Endodermal cell (in vitro differentiated cells): ENCODE measurements at regions not wholly inside any gene's neighbourhood (a gene's known extent, or its start where the extent isn't known, plus 50 kb on each side); places are given as distances from the start of the nearest gene placed in this dataset.

ENCODE experiments used
- DNase-seq: peaks from one replicate; pipeline ENCODE4 v3.0.0-alpha.2; 2017
- H3K27ac ChIP-seq: 2 replicates; pipeline ENCODE4 v1.5.1; 2013; ENCODE audit warnings: mild to moderate bottlenecking, low read depth, low read length, moderate library complexity
- H3K27me3 ChIP-seq: 2 replicates; pipeline ENCODE4 v1.6.1; 2013; ENCODE audit warnings: mild to moderate bottlenecking, low read length, moderate library complexity; ENCODE audit not compliant: insufficient read depth, control insufficient read depth, poor library complexity, severe bottlenecking
- H3K36me3 ChIP-seq: 2 replicates; pipeline ENCODE4 v1.7.0; 2013; ENCODE audit warnings: mild to moderate bottlenecking, low read length, moderate library complexity; ENCODE audit not compliant: control insufficient read depth, insufficient read depth
- H3K4me1 ChIP-seq: one replicate; pipeline ENCODE4 v1.7.0; 2013; ENCODE audit warnings: low read length; ENCODE audit not compliant: control insufficient read depth, insufficient read depth
- H3K4me3 ChIP-seq: 2 replicates; pipeline ENCODE4 v1.5.1; 2013; ENCODE audit warnings: mild to moderate bottlenecking, low read length, moderate library complexity
- H3K9ac ChIP-seq: 2 replicates; pipeline ENCODE4 v1.6.1; 2013; ENCODE audit warnings: mild to moderate bottlenecking, low read length, moderate library complexity; ENCODE audit not compliant: poor library complexity, severe bottlenecking; ENCODE audit errors: extremely low read depth
- H3K9me3 ChIP-seq: 2 replicates; pipeline ENCODE4 v1.6.1; 2013; ENCODE audit warnings: mild to moderate bottlenecking, low read length, moderate library complexity; ENCODE audit not compliant: control insufficient read depth
- H3K27ac Mint-ChIP-seq: 2 replicates; pipeline ENCODE4 v1.8.0; 2020; ENCODE audit warnings: mixed read lengths
- H3K27me3 Mint-ChIP-seq: 2 replicates; pipeline ENCODE4 v1.8.0; 2021; ENCODE audit warnings: mild to moderate bottlenecking, mixed read lengths; ENCODE audit not compliant: insufficient read depth
- H3K36me3 Mint-ChIP-seq: 2 replicates; pipeline ENCODE4 v1.8.0; 2020; ENCODE audit warnings: low read depth, mixed read lengths
- H3K4me1 Mint-ChIP-seq: 2 replicates; pipeline ENCODE4 v1.8.0; 2020; ENCODE audit warnings: mixed read lengths
- H3K4me3 Mint-ChIP-seq: 2 replicates; pipeline ENCODE4 v1.8.0; 2020; ENCODE audit warnings: mild to moderate bottlenecking, moderate library complexity, mixed read lengths
- H3K9me3 Mint-ChIP-seq: 2 replicates; pipeline ENCODE4 v1.8.0; 2020; ENCODE audit warnings: mild to moderate bottlenecking, mixed read lengths
- WGBS, 2 experiments: methylation state at CpG; one replicate each; pipeline versions ENCODE4 v1.1.5 to v1.1.7; 2013; ENCODE audit warnings: missing lambda C conversion rate in 2 of 2, mixed read lengths in 1 of 2; ENCODE audit not compliant: insufficient coverage in 1 of 2, insufficient read length in 1 of 2; 5-methylcytosine and 5-hydroxymethylcytosine counted together
- TF ChIP-seq, protein P1 (sequence below): fragments of 200-600 bp; sonication (generic); conservative IDR thresholded peaks from 2 replicates; pipeline ENCODE4 v1.5.0; 2021; ENCODE audit warnings: antibody characterized with exemption, mild to moderate bottlenecking

DNA sequence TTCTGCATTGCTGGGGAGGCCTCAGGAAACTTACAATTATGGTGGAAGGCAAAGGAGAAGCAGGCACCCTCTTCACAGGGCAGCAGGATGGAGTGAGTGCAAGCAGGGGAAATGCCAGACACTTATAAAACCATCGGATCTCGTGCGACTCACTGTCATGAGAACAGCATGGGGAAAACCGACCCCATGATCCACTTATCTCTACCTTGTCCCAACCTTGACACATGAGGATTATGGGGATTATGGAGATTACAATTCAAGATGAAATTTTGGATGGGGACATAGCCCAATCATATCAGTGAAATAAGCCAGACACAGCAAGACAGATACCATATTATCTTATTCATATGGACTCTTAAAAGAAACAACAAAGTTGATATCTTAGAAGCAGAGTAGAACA, 134.9 kb downstream of the C4orf33 start:
- H3K27ac Mint-ChIP-seq = no peak overlapping the region
- WGBS, 2 experiments = 91 to 100% methylated on average over 4 of the region's 4 CpGs
- no peaks in the 10 kb centered on the region for H3K9me3 Mint-ChIP-seq
- H3K4me1 ChIP-seq = no peaks in the 10 kb centered on the region
- H3K36me3 ChIP-seq = no peaks in the 10 kb centered on the region
- no peaks in the 10 kb centered on the region for H3K27me3 Mint-ChIP-seq
- TF ChIP-seq, protein P1, sequence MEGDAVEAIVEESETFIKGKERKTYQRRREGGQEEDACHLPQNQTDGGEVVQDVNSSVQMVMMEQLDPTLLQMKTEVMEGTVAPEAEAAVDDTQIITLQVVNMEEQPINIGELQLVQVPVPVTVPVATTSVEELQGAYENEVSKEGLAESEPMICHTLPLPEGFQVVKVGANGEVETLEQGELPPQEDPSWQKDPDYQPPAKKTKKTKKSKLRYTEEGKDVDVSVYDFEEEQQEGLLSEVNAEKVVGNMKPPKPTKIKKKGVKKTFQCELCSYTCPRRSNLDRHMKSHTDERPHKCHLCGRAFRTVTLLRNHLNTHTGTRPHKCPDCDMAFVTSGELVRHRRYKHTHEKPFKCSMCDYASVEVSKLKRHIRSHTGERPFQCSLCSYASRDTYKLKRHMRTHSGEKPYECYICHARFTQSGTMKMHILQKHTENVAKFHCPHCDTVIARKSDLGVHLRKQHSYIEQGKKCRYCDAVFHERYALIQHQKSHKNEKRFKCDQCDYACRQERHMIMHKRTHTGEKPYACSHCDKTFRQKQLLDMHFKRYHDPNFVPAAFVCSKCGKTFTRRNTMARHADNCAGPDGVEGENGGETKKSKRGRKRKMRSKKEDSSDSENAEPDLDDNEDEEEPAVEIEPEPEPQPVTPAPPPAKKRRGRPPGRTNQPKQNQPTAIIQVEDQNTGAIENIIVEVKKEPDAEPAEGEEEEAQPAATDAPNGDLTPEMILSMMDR = no peak
- H3K27ac ChIP-seq = no peak overlapping the region
- peaks cover 3% of the 10 kb centered on the region for H3K4me1 Mint-ChIP-seq
- no peaks in the 10 kb centered on the region for H3K27me3 ChIP-seq
- no peaks in the 10 kb centered on the region for H3K36me3 Mint-ChIP-seq
- no peak overlapping the region for H3K4me3 Mint-ChIP-seq
- no peak overlapping the region for H3K4me3 ChIP-seq
- H3K9ac ChIP-seq = no peak overlapping the region
- no peak for DNase-seq
- H3K9me3 ChIP-seq = no peaks in the 10 kb centered on the region

GRCh38 chr4:129231945-129232588, 136.1 kb downstream of the C4orf33 start:
- no peaks in the 10 kb centered on the region for H3K27me3 Mint-ChIP-seq
- H3K36me3 Mint-ChIP-seq = no peaks in the 10 kb centered on the region
- Histone ChIP-seq H3K27me3 (no peaks in the 10 kb centered on the region), H3K9me3 (no peaks in the 10 kb centered on the region), H3K27ac (no peak overlapping the region), H3K4me3 (no peak overlapping the region), H3K4me1 (no peaks in the 10 kb centered on the region), H3K9ac (no peak overlapping the region), H3K36me3 (no peaks in the 10 kb centered on the region)
- 73 to 75% methylated on average over 1 to 2 of the region's 2 CpGs for WGBS, 2 experiments
- TF ChIP-seq, protein P1 = no peak
- H3K27ac Mint-ChIP-seq = no peak overlapping the region
- no peak for DNase-seq
- no peak overlapping the region for H3K4me3 Mint-ChIP-seq
- no peaks in the 10 kb centered on the region for H3K9me3 Mint-ChIP-seq
- H3K4me1 Mint-ChIP-seq = peaks cover 3% of the 10 kb centered on the region

DNA sequence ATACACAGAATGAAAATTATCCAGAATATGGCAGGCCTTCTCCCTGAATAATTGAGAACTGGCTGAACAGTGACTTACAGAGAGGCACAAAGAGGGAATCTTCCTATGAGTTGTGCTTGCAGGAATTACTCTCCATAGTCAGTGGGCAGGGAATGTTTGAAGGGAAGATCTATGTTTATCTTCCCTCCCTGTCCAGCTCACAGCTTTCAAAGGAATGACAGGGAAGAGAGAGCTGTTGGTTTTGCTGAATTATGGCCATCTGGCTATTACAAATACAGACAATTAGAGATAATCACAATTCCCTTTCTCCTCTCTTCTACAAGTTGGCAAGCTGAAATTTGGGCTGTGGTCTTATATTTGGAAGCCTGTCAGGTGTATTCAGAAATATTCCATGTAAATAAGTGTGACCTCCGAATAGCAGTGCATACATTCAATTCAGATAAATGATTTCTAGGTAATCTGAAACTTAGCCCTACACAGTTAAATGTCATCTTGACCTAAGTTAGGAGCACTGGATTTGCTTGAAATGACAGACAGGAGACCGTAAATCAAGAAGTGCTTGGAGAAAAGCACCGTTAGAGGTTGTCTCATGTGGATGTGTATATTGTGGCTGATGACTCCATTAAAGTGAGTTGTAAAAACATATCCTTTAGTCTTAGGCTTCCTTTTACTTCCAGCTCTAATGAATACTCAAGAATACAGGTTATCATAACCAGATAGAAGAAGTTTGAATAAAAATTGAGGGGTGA, 136.8 kb downstream of the C4orf33 start:
- TF ChIP-seq, protein P1 = no peak
- Histone ChIP-seq H3K9me3 (no peaks in the 10 kb centered on the region), H3K4me3 (no peak overlapping the region), H3K36me3 (no peaks in the 10 kb centered on the region), H3K4me1 (no peaks in the 10 kb centered on the region), H3K27ac (no peak overlapping the region), H3K27me3 (no peaks in the 10 kb centered on the region), H3K9ac (no peak overlapping the region)
- Mint-ChIP-seq H3K9me3 (no peaks in the 10 kb centered on the region), H3K4me3 (no peak overlapping the region), H3K27ac (no peak overlapping the region), H3K4me1 (peaks cover 3% of the 10 kb centered on the region), H3K27me3 (no peaks in the 10 kb centered on the region), H3K36me3 (no peaks in the 10 kb centered on the region)
- no peak for DNase-seq
- 93 to 100% methylated on average over 1 to 3 of the region's 3 CpGs for WGBS, 2 experiments
